ENCODE measurements at regions not wholly inside any gene's neighbourhood (a gene's known extent, or its start where the extent isn't known, plus 50 kb on each side); places are given as distances from the start of the nearest gene placed in this dataset.

- Histone ChIP-seq H3K9me3 (no peaks in the 10 kb centered on the region), H3K36me3 (no peaks in the 10 kb centered on the region), H3K27ac (no peak overlapping the region), H3K4me1 (ENCODE audit: insufficient read depth) (no peaks in the 10 kb centered on the region), H3K27me3 (no peaks in the 10 kb centered on the region), H3K4me3 (no peak overlapping the region)
- DNase-seq, result no peak
- 65 to 73% (median 70%) methylated on average over 4 of the region's 4 CpGs for WGBS, 3 donors
- intact Hi-C loops (cut with DNase I), result no loop called here
- no peak for TF ChIP-seq EP300 (IDR thresholded peaks at IDR 0.05)
- no peak for TF ChIP-seq CTCF (IDR thresholded peaks at IDR 0.05)
- no peak for TF ChIP-seq POLR2A (IDR thresholded peaks at IDR 0.05)
Measured at GRCh38 chr6:77341058-77341986, 122.0 kb downstream of the HTR1B start.

DNA sequence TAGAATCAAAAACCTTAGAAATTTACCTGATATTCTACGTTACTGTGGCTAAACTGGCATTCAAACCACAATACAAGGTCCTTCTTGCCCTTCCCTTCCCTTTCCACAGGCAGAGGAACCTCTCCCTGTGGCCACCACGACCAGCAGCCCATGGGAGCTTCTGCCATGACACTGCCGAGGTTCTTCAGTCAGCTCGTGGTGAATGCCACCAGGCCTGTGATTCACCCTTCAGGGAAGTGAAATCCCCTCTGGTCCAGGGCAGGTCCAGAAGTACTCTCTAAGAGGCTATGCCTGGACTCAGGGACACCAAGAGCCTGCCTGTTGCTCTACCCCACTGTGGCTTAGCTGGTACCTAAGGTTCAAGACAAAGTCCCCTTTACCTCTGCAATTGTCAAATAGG, 123.0 kb downstream of the HTR1B start:
- Histone ChIP-seq H3K4me3 (no peak overlapping the region), H3K27ac (no peak overlapping the region), H3K36me3 (no peaks in the 10 kb centered on the region), H3K27me3 (no peaks in the 10 kb centered on the region), H3K4me1 (ENCODE audit: insufficient read depth) (no peaks in the 10 kb centered on the region), H3K9me3 (no peaks in the 10 kb centered on the region)
- 70 to 79% (median 73%) methylated on average over 4 of the region's 4 CpGs for WGBS, 3 donors
- no peak for DNase-seq
- intact Hi-C loops (cut with DNase I), result no loop called here
- no peak for TF ChIP-seq EP300 (IDR thresholded peaks at IDR 0.05)
- no peak for TF ChIP-seq CTCF (IDR thresholded peaks at IDR 0.05)
- TF ChIP-seq POLR2A (IDR thresholded peaks at IDR 0.05), result no peak

- intact Hi-C loops (cut with DNase I), result no loop called here
- TF ChIP-seq POLR2A (IDR thresholded peaks at IDR 0.05), result no peak
- TF ChIP-seq CTCF (IDR thresholded peaks at IDR 0.05), result no peak
- TF ChIP-seq EP300 (IDR thresholded peaks at IDR 0.05), result no peak
Measured at GRCh38 chr6:77339926-77340325, 123.4 kb downstream of the HTR1B start.

DNA sequence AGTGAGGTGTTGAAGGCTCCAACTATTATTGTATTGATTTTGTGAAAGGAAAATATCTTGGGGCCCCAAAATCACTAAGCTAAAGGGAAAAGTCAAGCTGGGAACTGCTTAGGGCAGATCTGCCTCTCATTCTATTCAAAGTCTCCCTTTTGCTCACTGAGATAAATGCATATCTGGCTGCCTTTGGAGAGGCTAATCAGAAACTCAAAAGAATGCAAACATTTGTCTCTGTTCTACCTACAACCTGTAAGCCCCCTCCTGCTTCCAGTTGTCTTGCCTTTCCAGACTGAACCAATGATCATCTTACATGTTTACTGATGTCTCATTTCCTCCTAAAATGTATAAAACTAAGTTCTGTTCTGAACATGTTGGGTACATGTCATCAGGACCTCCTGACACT, 125.9 kb downstream of the HTR1B start:
- H3K9me3 ChIP-seq, result no peaks in the 10 kb centered on the region
- intact Hi-C loops (cut with DNase I), result no loop called here
- H3K4me1 ChIP-seq (ENCODE audit: insufficient read depth), result no peaks in the 10 kb centered on the region
- DNase-seq, result no peak
- no peak overlapping the region for H3K27ac ChIP-seq
- no peaks in the 10 kb centered on the region for H3K36me3 ChIP-seq
- H3K27me3 ChIP-seq, result no peaks in the 10 kb centered on the region
- TF ChIP-seq CTCF (IDR thresholded peaks at IDR 0.05) (no peak), POLR2A (IDR thresholded peaks at IDR 0.05) (no peak), EP300 (IDR thresholded peaks at IDR 0.05) (no peak)
- no peak overlapping the region for H3K4me3 ChIP-seq

More at GRCh38 chr6:77339926-77340325, 123.4 kb downstream of the HTR1B start:
- Histone ChIP-seq H3K27me3 (no peaks in the 10 kb centered on the region), H3K4me3 (no peak overlapping the region), H3K27ac (no peak overlapping the region), H3K9me3 (no peaks in the 10 kb centered on the region), H3K4me1 (ENCODE audit: insufficient read depth) (no peaks in the 10 kb centered on the region), H3K36me3 (no peaks in the 10 kb centered on the region)
- WGBS, 3 donors, result 92 to 97% (median 96%) methylated on average over 2 of the region's 2 CpGs
- DNase-seq, result no peak
